K562 (cell line): ENCODE measurements at regions not wholly inside any gene's neighbourhood (a gene's known extent, or its start where the extent isn't known, plus 50 kb on each side); places are given as distances from the start of the nearest gene placed in this dataset.

Source experiments
- ATAC-seq: fragments of 200-7000 bp; cut with Tn5 transposase; 3 replicates; pipeline ENCODE4 v1.9.1; 2020; ENCODE audit warnings: moderate library complexity
- BruUV-seq: library from RNA; stranded (reverse); fragments of 400-500 nt; replicated peaks from 2 replicates; lab custom pipeline; 2021; lab: Mats Ljungman, UMichigan
- CTCF ChIA-PET: fragments of 300-600 bp; formaldehyde crosslinking; extraction: SDS; loops from one replicate; lab custom pipeline; 2021; ENCODE audit warnings: low intra/inter-chr PET ratio; lab: Yijun Ruan, JAX
- POLR2A ChIA-PET: fragments of 300-600, 350-650 bp; sonication (Branson Sonifier 250); formaldehyde crosslinking; extraction: SDS; loops from one replicate; lab custom pipeline; 2021; ENCODE audit warnings: antibody characterized with exemption, inconsistent platforms; lab: Yijun Ruan, JAX
- DNase-seq, 4 experiments: peaks; one replicate each; pipeline versions ENCODE4 v3.0.0 to v3.0.0-alpha.2; 2011 to 2018; ENCODE audit warnings: low spot score in 3 of 4, mixed read lengths in 3 of 4; ENCODE audit errors: extremely low read depth in 1 of 4
- FAIRE-seq: peaks from 2 replicates; lab custom pipeline; 2011; peaks lifted over from hg19 to GRCh38; lab: Jason Lieb, UNC
- H2AFZ ChIP-seq: 2 replicates; pipeline ENCODE4 v1.6.0; 2011; ENCODE audit warnings: low read depth, low read length, control low read depth, inconsistent platforms
- H3K27ac ChIP-seq: fragments of 200-600 bp; 3 replicates; pipeline ENCODE4 v1.8.0; 2011; ENCODE audit warnings: low read depth, mild to moderate bottlenecking, control low read depth, inconsistent platforms, low read length, moderate library complexity, mixed read lengths; ENCODE audit errors: extremely low read depth
- H3K27me3 ChIP-seq, 2 experiments: fragments of 300-600 bp in 1 of 2; 2 replicates in 1 of 2; 3 replicates in 1 of 2; pipeline versions ENCODE4 v1.6.0 to v1.8.0; 2011; ENCODE audit warnings: inconsistent platforms in 2 of 2, low read length in 2 of 2, mild to moderate bottlenecking in 1 of 2, mixed read lengths in 1 of 2, moderate library complexity in 1 of 2; ENCODE audit not compliant: control insufficient read depth in 2 of 2, insufficient read depth in 2 of 2
- H3K36me3 ChIP-seq: fragments of 300-600 bp; 3 replicates; pipeline ENCODE4 v1.8.0; 2011; ENCODE audit warnings: mild to moderate bottlenecking, low read length, inconsistent platforms; ENCODE audit not compliant: control insufficient read depth, insufficient read depth
- H3K4me1 ChIP-seq, 2 experiments: fragments of 200-600 bp in 1 of 2; replicated peaks in 1 of 2; 2 replicates in 1 of 2; 3 replicates in 1 of 2; pipeline versions ENCODE4 v1.5.1 to v1.8.0; 2011; ENCODE audit warnings: inconsistent platforms in 2 of 2, low read length in 2 of 2, mild to moderate bottlenecking in 1 of 2, mixed read lengths in 1 of 2, moderate library complexity in 1 of 2; ENCODE audit not compliant: control insufficient read depth in 2 of 2, insufficient read depth in 2 of 2
- H3K4me2 ChIP-seq: 2 replicates; pipeline ENCODE4 v1.6.1; 2011; ENCODE audit warnings: low read length, control low read depth, inconsistent platforms, mixed read lengths; ENCODE audit not compliant: insufficient read depth
- H3K4me3 ChIP-seq: fragments of 200-600 bp; sonication (generic), shearing (Covaris generic); 2 replicates; pipeline ENCODE4 v1.5.1; 2016; ENCODE audit warnings: control low read depth, inconsistent platforms
- H3K79me2 ChIP-seq: fragments of 200-600 bp; 3 replicates; pipeline ENCODE4 v1.8.0; 2011; ENCODE audit warnings: low read length, inconsistent platforms; ENCODE audit not compliant: control insufficient read depth, insufficient read depth
- H3K9ac ChIP-seq, 2 experiments: 2 replicates each; pipeline versions ENCODE4 v1.6.0 to v1.6.1; 2011; ENCODE audit warnings: low read depth in 2 of 2, low read length in 2 of 2, control low read depth in 1 of 2, inconsistent platforms in 1 of 2, mild to moderate bottlenecking in 1 of 2, mixed read lengths in 1 of 2; ENCODE audit not compliant: insufficient read depth in 1 of 2
- H3K9me1 ChIP-seq: one replicate; pipeline ENCODE4 v1.6.0; 2011; ENCODE audit warnings: inconsistent platforms, mild to moderate bottlenecking, low read length, moderate library complexity; ENCODE audit not compliant: control insufficient read depth, insufficient read depth
- H3K9me3 ChIP-seq: replicated peaks from 2 replicates; pipeline ENCODE4 v1.5.1; 2011; ENCODE audit warnings: low read depth, low read length, inconsistent platforms; ENCODE audit not compliant: control insufficient read depth, insufficient read depth
- H4K20me1 ChIP-seq: replicated peaks from 2 replicates; pipeline ENCODE4 v1.6.1; 2011; ENCODE audit warnings: low read length, inconsistent platforms, mixed read lengths; ENCODE audit not compliant: control insufficient read depth, insufficient read depth
- HNRNPLL ChIP-seq: fragments of 200-400 bp; formaldehyde crosslinking; IDR thresholded peaks from 2 replicates; pipeline ENCODE4 v1.6.1; 2017; ENCODE audit warnings: low read length, low read depth, mild to moderate bottlenecking; ENCODE audit not compliant: poor library complexity, severe bottlenecking
- MXI1 ChIP-seq: IDR thresholded peaks from 2 replicates; pipeline ENCODE4 v1.6.1; 2011; ENCODE audit warnings: low read depth, mild to moderate bottlenecking, improper control_type of control experiment, low read length
- POLR2A ChIP-seq: fragments of 450-650 bp; conservative IDR thresholded peaks from 2 replicates; pipeline ENCODE4 v1.6.1; 2016
- RBFOX2 ChIP-seq: fragments of 200-400 bp; formaldehyde crosslinking; IDR thresholded peaks from 2 replicates; pipeline ENCODE4 v1.6.1; 2017; ENCODE audit warnings: low read depth, mild to moderate bottlenecking, low read length, moderate library complexity
- RUNX1 ChIP-seq: sonication (generic); IDR thresholded peaks from 2 replicates; pipeline ENCODE4 v1.6.1; 2016; ENCODE audit warnings: antibody characterized with exemption, low read depth
- WGBS: fragments of 100-300 bp; shearing (Covaris generic); methylation state at CpG from one replicate; pipeline ENCODE4 v1.1.6; 2016; ENCODE audit warnings: low coverage, mixed read lengths; ENCODE audit not compliant: insufficient coverage; ENCODE audit errors: missing lambda C conversion rate; 5-methylcytosine and 5-hydroxymethylcytosine counted together
- in situ Hi-C: fragments of 300-500 bp; cut with MboI; formaldehyde crosslinking; loops from 4 replicates; pipeline ENCODE4 v1.15.0; 2018; ENCODE audit warnings: inconsistent platforms, mixed read lengths
- intact Hi-C: fragments of 100-400 bp; cut with micrococcal nuclease; formaldehyde crosslinking; loops from 2 replicates; pipeline ENCODE4 v1.14.2; 2022
- TF ChIP-seq, protein P1 (sequence below), 2 experiments: fragments of 450-650 bp in 1 of 2; sonication (generic) in 1 of 2; formaldehyde crosslinking in 1 of 2; IDR thresholded peaks in 1 of 2; conservative IDR thresholded peaks in 1 of 2; 2 replicates each; pipeline versions ENCODE4 v1.6.1 to v1.8.1; 2016 to 2023; ENCODE audit warnings: mild to moderate bottlenecking in 2 of 2, moderate library complexity in 2 of 2, inconsistent platforms in 1 of 2, missing genetic modification reagents in 1 of 2
- TF ChIP-seq, protein P2 (sequence below): fragments of 150-350 bp; IDR thresholded peaks from 2 replicates; pipeline ENCODE4 v1.6.1; 2014; ENCODE audit warnings: low read depth, mild to moderate bottlenecking, low read length, borderline replicate concordance
- TF ChIP-seq, protein P3 (sequence below), 2 experiments: fragments of 250-450 bp in 1 of 2; fragments of 450-650 bp in 1 of 2; sonication (Bioruptor Pico) in 1 of 2; IDR thresholded peaks; 2 replicates each; pipeline versions ENCODE4 v1.6.1 to v1.8.0; 2016 to 2021; ENCODE audit warnings: mild to moderate bottlenecking in 2 of 2, moderate library complexity in 2 of 2, missing compliant biosample characterization in 1 of 2, missing genetic modification characterization in 1 of 2
- TF ChIP-seq, protein P4 (sequence below): sonication (generic); IDR thresholded peaks from 2 replicates; pipeline ENCODE4 v1.6.1; 2016

DNA sequence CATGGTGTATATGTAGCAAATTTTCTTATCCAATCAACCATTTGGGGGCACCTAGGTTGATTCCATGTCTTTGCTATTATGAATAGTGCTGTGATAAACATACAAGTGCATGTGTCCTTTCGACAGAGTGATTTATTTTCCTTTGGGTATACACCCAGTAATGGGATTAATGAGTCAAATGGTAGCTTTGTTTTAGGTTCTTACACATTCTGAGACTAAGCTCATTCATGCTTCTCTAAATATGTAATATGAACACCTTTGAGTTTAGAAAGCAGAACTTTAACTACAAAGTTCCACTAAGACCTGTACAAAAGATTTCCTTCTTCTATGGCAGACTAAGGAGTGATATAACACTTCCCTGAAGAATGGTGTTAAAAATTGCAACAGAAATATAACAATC, 627.0 kb downstream of the KCNA4 start:
- Histone ChIP-seq H3K4me1 (no peaks in the 10 kb centered on the region), H3K27ac (no peak overlapping the region), H3K4me3 (no peak overlapping the region), H3K4me2 (no peak overlapping the region), H3K9ac (no peak overlapping the region), H3K9me3 (no peaks in the 10 kb centered on the region; the same call in 1 of the 2 replicates), H3K79me2 (no peaks in the 10 kb centered on the region), H3K27me3 (no peaks in the 10 kb centered on the region), H3K36me3 (no peaks in the 10 kb centered on the region), H3K9me1 (no peaks in the 10 kb centered on the region), H4K20me1 (no peaks in the 10 kb centered on the region), H2AFZ (no peak overlapping the region)
- 0% methylated on average over 1 of the region's 1 CpG for WGBS
- ATAC-seq (no peak), DNase-seq (no peak), FAIRE-seq (no peak)
- intact Hi-C loops (no loop called here), in situ Hi-C loops (no loop called here)
- CTCF ChIA-PET: no interaction called here
- TF ChIP-seq, protein P1, sequence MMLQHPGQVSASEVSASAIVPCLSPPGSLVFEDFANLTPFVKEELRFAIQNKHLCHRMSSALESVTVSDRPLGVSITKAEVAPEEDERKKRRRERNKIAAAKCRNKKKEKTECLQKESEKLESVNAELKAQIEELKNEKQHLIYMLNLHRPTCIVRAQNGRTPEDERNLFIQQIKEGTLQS (IDR thresholded peaks at IDR 0.05): no peak
- TF ChIP-seq, protein P1 (CRISPR knock-in tag; conservative IDR thresholded peaks at IDR 0.05): no peak
- TF ChIP-seq RBFOX2: no peak
- TF ChIP-seq, protein P2, sequence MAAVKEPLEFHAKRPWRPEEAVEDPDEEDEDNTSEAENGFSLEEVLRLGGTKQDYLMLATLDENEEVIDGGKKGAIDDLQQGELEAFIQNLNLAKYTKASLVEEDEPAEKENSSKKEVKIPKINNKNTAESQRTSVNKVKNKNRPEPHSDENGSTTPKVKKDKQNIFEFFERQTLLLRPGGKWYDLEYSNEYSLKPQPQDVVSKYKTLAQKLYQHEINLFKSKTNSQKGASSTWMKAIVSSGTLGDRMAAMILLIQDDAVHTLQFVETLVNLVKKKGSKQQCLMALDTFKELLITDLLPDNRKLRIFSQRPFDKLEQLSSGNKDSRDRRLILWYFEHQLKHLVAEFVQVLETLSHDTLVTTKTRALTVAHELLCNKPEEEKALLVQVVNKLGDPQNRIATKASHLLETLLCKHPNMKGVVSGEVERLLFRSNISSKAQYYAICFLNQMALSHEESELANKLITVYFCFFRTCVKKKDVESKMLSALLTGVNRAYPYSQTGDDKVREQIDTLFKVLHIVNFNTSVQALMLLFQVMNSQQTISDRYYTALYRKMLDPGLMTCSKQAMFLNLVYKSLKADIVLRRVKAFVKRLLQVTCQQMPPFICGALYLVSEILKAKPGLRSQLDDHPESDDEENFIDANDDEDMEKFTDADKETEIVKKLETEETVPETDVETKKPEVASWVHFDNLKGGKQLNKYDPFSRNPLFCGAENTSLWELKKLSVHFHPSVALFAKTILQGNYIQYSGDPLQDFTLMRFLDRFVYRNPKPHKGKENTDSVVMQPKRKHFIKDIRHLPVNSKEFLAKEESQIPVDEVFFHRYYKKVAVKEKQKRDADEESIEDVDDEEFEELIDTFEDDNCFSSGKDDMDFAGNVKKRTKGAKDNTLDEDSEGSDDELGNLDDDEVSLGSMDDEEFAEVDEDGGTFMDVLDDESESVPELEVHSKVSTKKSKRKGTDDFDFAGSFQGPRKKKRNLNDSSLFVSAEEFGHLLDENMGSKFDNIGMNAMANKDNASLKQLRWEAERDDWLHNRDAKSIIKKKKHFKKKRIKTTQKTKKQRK: no peak
- TF ChIP-seq MXI1: no peak
- TF ChIP-seq, protein P3, sequence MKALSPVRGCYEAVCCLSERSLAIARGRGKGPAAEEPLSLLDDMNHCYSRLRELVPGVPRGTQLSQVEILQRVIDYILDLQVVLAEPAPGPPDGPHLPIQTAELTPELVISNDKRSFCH (CRISPR knock-in tag; IDR thresholded peaks at IDR 0.05): no peak
- TF ChIP-seq, protein P3 (tag; IDR thresholded peaks at IDR 0.05): no peak
- TF ChIP-seq POLR2A: no peak
- no peak for TF ChIP-seq HNRNPLL
- TF ChIP-seq RUNX1: no peak
- TF ChIP-seq, protein P4, sequence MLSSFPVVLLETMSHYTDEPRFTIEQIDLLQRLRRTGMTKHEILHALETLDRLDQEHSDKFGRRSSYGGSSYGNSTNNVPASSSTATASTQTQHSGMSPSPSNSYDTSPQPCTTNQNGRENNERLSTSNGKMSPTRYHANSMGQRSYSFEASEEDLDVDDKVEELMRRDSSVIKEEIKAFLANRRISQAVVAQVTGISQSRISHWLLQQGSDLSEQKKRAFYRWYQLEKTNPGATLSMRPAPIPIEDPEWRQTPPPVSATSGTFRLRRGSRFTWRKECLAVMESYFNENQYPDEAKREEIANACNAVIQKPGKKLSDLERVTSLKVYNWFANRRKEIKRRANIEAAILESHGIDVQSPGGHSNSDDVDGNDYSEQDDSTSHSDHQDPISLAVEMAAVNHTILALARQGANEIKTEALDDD: no peak
- BruUV-seq: no TSS peak
- POLR2A ChIA-PET: no interaction called here
